ENCODE measurements at regions not wholly inside any gene's neighbourhood (a gene's known extent, or its start where the extent isn't known, plus 50 kb on each side); places are given as distances from the start of the nearest gene placed in this dataset.
"Not testable (repeated sequence)": the region's sequence is repeated elsewhere in the genome, so short reads cannot be mapped to it uniquely, and the experiment has no call there.

DNA sequence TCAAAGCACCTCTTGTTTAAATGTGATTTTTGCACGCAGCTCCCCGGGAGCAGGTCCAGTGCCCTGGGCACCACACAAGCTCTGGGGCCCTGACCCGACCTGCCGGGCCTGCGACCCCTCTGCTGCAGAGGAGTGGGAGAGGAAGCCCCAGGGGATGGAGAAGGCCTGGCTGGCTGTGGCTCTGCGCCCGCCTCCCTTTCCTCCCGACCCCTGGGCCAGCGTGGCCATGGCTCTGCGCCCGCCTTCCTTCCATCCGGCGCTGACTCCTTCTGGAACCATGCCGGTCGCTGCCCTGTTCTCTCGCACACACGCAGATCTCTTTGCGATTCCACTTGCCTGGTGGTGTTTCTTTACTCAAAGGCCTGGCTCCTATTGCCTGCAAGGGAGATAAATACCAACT lies 166.5 kb upstream of the SALL3 start:
- peak in 1 of 10 donors; percentile 54 for DNase-seq
- intact Hi-C loops (cut with DNase I), result no loop called here

DNA sequence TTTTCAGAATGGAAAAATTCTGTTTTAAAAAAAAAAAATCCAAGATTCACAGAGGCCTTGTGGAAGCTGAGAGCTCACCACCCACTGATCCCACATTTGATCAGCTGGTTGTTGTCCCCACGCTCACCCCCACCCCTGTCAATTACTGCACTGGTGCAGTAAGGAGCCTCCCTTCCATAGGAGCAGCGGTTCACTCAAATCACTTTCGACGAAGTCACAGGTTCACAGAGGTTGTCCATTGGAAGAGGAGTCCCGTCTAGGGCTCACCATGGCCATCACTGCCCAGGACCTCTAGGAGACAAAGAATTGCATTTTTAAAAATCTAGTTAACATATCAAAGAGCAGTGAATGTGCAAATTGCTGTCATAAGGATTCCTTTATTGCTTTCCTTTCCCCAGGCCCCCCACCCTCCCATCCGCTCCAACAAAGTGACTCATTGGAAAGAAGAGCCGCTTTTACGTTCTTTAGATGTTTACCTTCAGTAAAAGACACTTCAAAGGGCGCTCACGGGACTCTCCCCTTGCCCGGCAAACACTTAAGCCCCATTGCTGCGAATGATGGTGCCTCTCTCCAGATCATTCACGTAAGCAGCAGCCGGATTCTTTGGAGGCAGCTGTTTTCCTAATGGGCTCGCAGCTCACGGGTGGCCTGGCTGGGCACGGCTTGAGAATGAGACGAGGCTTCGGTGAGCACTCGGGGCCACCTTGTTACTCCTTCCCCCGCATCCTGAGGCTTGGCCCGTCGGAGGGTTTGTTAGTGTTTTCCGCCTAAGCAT lies 165.5 kb upstream of the SALL3 start:
- DNase-seq, result no peak
- intact Hi-C loops (cut with DNase I), result no loop called here

DNA sequence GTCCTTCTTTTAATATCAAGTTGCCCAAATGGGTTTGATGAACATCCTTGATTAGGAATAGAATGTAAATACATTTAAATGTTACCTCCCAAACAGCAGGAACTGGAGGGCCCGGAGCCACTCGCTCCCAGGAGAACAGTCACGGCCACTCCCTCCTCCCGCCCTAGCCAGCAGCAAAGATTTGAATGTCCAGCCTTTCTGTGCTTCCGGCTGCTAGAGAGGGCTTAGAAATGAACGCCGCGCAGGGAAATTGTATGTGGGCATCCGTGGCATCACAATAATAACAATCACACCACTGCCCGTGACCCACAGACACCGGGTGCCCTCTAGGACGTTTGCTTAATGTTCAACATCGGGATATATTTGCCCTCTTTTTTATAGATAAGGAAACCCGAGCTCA lies 164.9 kb upstream of the SALL3 start:
- DNase-seq, result no peak
- intact Hi-C loops (cut with DNase I), result no loop called here

GRCh38 chr18:78816114-78816513 lies 163.5 kb upstream of the SALL3 start:
- DNase-seq, result no peak

GRCh38 chr18:78816916-78817315 lies 162.7 kb upstream of the SALL3 start:
- intact Hi-C loops (cut with DNase I), result no loop called here

More at GRCh38 chr18:78816114-78816513, 163.5 kb upstream of the SALL3 start:
- intact Hi-C loops (cut with DNase I), result no loop called here

DNA sequence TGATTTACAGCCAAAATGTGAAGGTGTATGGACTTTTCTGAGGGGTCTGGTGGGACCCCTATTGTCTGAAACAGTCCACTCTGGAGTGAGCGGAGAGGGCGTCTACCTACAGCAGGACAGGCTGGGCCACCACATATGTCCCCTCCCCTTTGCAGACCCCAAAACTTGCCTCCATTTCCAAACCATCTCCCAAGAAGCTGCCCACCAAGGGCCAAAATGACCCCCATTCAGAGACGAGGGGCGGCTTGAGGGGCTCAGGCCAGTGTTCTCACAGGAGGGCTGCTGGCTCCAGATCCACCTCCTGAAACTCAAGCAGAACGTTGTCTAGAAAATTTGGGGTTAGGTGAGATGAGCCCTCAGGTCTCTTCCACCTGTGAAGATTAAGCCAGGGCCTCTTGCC lies 161.1 kb upstream of the SALL3 start:
- DNase-seq, result no peak
- intact Hi-C loops (cut with DNase I), result no loop called here

More at GRCh38 chr18:78816916-78817315, 162.7 kb upstream of the SALL3 start:
- no peak for DNase-seq

- intact Hi-C loops (cut with DNase I), result no loop called here
- DNase-seq, result peak in 1 of 10 donors; percentile 58
These were observed 160.7 kb upstream of the SALL3 start for GRCh38 chr18:78818961-78819360.

DNA sequence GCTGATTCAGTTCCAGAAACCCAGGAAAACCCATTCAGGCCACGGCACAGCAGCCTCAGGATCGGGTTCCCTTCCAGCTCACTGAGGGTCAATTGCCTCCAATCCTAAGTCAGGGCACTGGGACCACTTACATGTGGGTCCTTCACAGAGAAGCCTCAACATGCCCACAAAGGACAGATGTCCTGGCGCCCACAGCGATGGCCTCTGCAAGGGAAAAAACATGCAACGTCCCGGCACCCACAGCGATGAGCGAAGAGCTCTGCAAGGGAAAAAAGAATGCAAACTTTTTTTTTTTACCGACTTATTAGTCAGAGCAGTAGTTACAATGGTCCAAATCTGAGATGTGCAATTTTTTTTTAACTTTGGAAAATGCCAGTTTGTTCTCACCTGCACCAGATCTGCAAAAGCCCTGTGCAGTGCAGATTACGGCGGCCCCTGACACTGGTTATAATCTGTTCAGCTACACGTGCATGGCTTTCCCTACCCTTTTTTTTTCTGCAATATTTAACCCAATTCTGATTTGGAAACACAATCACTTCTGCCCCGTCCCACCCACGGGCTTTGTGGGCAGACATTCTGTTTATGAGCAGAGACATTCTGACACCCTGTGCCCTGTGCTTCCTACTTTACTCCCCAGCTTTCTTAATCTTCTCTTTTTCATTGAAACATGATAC lies 159.3 kb upstream of the SALL3 start:
- intact Hi-C loops (cut with DNase I), result no loop called here
- DNase-seq, result peak in 2 of 10 donors; percentile 65 to 72

DNA sequence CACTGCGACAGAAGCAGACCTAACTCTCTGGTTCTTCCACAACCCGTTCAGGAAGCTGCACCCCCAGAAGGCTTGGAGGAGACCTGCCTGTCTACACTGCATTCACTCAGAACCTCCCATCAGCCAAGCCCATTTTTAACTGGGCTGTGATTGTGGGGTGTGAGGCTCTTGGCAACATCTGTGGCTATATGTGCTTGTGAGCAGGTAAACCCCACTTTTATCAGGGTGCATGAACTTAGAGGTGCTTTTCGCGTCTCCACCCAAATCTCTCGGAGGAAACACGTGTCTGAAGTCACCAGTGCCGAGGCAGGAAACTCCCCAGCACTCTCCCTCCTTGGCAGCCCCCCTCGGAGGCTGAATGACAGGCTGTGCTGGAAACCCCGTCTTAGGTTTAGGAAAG lies 158.2 kb upstream of the SALL3 start:
- DNase-seq, result no peak
- intact Hi-C loops (cut with DNase I), result no loop called here

- intact Hi-C loops (cut with DNase I), result no loop called here
- DNase-seq, result no peak
These were observed 157.3 kb upstream of the SALL3 start for GRCh38 chr18:78822171-78822948.

GRCh38 chr18:78822949-78823285 lies 156.7 kb upstream of the SALL3 start:
- no peak for DNase-seq
- intact Hi-C loops (cut with DNase I), result no loop called here

DNA sequence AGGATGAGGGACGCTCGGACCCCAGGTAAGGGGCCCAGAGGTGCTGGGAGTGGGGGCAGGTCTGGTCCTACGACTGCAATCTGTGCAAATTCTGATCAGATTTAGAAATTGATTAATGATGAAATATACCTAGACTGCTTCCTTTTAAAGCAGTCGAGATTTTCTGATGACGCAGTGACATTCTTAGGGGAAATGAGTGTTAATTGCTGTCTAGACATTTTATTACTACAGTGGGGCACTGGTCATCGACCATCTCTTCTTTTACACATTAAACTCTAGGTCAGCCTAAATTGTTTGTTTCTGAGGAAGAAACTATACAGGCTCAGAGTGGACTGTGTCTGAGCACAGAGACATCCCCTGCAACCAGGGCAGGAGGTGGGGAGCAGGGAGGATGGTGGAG lies 154.4 kb upstream of the SALL3 start:
- intact Hi-C loops (cut with DNase I), result no loop called here
- DNase-seq, result no peak

GRCh38 chr18:78826631-78827030 lies 153.0 kb upstream of the SALL3 start:
- intact Hi-C loops (cut with DNase I), result no loop called here
- peak in 1 of 10 donors; percentile 61 for DNase-seq

DNA sequence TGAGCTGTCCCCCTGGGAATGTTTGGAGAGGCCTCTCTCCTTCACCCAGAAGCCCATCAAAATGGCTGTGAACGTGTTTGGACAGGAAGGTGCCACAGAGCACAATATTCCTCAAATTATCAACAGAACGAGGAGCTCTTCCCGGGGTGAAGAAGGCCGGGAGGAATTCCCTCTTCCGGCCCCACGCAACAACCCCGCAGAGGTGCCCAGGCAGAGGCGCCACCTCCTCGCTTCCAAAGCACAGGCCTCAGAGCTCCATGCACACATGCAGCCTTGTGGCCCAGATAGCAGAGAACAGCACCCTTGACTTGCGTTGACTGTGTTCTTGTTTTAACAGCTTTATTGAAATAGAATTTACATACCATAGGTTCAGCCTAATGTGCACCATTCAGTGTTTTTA lies 152.5 kb upstream of the SALL3 start:
- peak in 1 of 10 donors; percentile 55 for DNase-seq
- intact Hi-C loops (cut with DNase I), result no loop called here

DNA sequence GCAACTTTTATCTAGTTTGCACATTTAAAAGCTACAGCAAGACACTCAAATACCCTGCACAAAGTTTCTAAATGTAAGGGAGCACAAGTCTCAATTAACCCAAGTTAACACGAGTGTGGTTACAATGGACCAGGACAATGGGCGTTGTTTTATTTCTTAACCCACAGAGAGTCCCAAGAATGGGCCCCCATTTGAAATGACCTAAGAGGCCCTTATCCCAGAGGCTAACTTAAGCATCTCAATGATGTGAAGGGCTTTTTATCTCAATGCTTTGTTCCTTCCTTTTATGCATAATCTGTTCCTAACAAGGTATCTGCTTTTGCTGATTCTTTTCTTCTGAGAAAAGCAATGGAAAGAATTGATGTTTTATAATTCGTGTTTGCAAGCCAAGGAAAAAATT lies 151.5 kb upstream of the SALL3 start:
- DNase-seq, result no peak
- intact Hi-C loops (cut with DNase I), result no loop called here

DNA sequence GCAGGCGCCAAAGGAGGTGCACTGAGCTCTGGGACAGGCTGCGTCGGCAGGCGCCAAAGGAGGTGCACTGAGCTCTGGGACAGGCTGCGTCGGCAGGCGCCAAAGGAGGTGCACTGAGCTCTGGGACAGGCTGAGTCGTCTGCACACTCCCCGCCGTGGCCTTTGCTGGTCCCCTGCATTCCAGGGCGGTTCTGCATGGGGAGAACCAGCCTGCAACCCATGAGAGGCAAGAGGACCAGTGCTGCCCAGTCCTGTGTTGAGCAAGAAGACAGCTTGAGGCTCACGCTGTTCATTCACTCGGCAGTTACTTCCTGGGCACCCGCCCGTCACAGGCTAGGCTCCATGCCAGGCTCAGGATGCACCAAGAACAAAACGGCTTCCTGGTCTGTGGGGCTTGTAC lies 150.6 kb upstream of the SALL3 start:
- intact Hi-C loops (cut with DNase I), result not testable (repeated sequence)

DNA sequence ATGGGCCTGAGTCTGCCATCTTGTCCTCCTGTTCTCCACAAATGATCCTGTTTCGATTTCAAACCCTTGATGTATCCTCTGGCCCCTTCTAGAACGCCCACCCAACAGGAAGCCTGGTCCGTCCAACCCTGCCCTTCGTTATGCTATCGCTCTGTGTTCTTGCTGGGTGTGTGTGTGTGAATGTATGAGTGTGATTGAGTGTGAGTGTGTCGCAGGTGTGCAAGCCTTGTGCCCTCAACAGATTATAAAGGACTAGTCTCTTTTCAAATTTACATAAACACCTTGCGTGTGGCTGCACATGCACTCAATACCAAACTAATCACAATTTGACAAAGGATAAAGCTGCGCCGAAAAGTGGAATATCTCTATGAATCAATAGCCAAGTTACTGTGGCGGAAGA lies 149.5 kb upstream of the SALL3 start:
- no peak for DNase-seq
- intact Hi-C loops (cut with DNase I), result no loop called here

More for the DNA sequence above, 150.6 kb upstream of the SALL3 start:
- DNase-seq, result peak in 1 of 10 donors; percentile 74

- no peak for DNase-seq
- intact Hi-C loops (cut with DNase I), result no loop called here
These were observed 148.8 kb upstream of the SALL3 start for GRCh38 chr18:78830826-78831225.

DNA sequence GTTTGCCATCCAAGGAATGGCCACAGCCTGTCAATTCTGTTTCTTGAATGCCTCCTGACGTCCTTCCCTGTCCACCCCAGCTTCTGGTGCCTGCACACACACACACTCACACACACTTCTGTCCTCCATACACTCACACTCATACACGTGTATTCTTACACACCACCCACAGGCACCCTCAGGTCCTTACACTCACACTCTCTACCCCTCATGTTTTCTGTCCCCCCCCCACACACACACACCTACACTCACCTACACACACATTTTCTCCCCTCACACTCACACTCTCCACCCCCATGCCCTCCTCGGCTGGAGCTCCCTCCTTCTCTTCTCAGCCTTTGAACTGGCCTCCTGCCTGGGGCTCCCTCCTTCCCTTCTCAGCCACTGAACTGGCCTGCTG lies 148.0 kb upstream of the SALL3 start:
- intact Hi-C loops (cut with DNase I), result no loop called here
- no peak for DNase-seq

DNA sequence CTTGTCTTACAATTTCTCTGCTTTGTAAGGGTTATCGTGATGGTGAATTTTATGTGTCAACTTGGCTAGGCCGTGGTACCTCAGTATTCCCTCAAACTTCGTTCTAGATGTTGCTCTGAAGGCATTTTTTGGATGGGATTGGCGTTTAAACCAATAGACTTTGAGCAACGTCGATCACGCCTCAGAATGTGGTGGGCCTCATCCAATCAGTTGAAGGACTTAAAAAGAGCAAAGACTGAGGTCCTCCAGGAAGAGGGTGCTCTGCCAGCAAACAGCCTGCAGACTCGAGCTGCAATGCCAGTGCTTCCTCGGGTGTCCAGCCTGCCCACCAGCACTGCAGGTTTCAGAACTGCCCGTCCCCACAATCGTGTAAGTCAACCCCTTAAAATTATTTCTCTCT lies 145.8 kb upstream of the SALL3 start:
- DNase-seq, result no peak
- intact Hi-C loops (cut with DNase I), result no loop called here

- intact Hi-C loops (cut with DNase I), result no loop called here
- no peak for DNase-seq
These were observed 142.8 kb upstream of the SALL3 start for GRCh38 chr18:78836838-78837237.

Data from posterior cingulate gyrus (tissue), 11 donors.